Tibial nerve (tissue), 4 donors: ENCODE measurements at regions not wholly inside any gene's neighbourhood (a gene's known extent, or its start where the extent isn't known, plus 50 kb on each side); places are given as distances from the start of the nearest gene placed in this dataset.

Experiments
- DNase-seq, 2 donors: peaks; one replicate each; pipeline ENCODE4 v3.0.0-alpha.2; 2019; ENCODE audit warnings: low spot score in 2 of 2
- H3K27ac ChIP-seq, 4 donors: fragments of 200-600 bp; sonication (generic) in 3 of 4; one replicate each; pipeline ENCODE4 v1.5.1; 2017 to 2019; ENCODE audit warnings: mild to moderate bottlenecking in 1 of 4
- H3K27me3 ChIP-seq, 2 donors: fragments of 200-600 bp; sonication (generic) in 1 of 2; one replicate each; pipeline versions ENCODE4 v1.5.1 to v1.6.0; 2017 to 2019
- H3K36me3 ChIP-seq, 3 donors: fragments of 200-600 bp; sonication (generic); one replicate each; pipeline ENCODE4 v1.5.1; 2018 to 2019
- H3K4me1 ChIP-seq, 4 donors: fragments of 200-600 bp; sonication (generic) in 3 of 4; one replicate each; pipeline ENCODE4 v1.5.1; 2017 to 2019
- H3K4me3 ChIP-seq, 4 donors: fragments of 200-600 bp; sonication (generic) in 3 of 4; one replicate each; pipeline ENCODE4 v1.5.1; 2017 to 2019; ENCODE audit warnings: mild to moderate bottlenecking in 1 of 4, moderate library complexity in 1 of 4
- H3K9me3 ChIP-seq, 4 donors: fragments of 200-600 bp; sonication (generic) in 3 of 4; one replicate each; pipeline ENCODE4 v1.5.1; 2017 to 2019
- EP300 ChIP-seq, 2 donors: sonication (generic); formaldehyde crosslinking; IDR thresholded peaks; one replicate each; pipeline ENCODE4 v1.6.1; 2017; ENCODE audit warnings: antibody characterized with exemption in 2 of 2, mild to moderate bottlenecking in 1 of 2
- POLR2A ChIP-seq, 2 donors: fragments of 450-650 bp; IDR thresholded peaks; one replicate each; pipeline ENCODE4 v1.6.1; 2017; ENCODE audit warnings: antibody characterized with exemption in 2 of 2, mild to moderate bottlenecking in 2 of 2, moderate library complexity in 2 of 2
- WGBS, 2 donors: methylation state at CpG; one replicate each; pipeline ENCODE4 v1.1.5; 2018; 5-methylcytosine and 5-hydroxymethylcytosine counted together
- TF ChIP-seq, protein P1 (sequence below), 5 experiments: fragments of 200-600 bp in 3 of 5; fragments of 450-650 bp in 2 of 5; sonication (generic) in 3 of 5; IDR thresholded peaks; one replicate each; pipeline ENCODE4 v1.5.1; 2016 to 2019; ENCODE audit warnings: antibody characterized with exemption in 5 of 5, mild to moderate bottlenecking in 3 of 5, moderate library complexity in 2 of 5

DNA sequence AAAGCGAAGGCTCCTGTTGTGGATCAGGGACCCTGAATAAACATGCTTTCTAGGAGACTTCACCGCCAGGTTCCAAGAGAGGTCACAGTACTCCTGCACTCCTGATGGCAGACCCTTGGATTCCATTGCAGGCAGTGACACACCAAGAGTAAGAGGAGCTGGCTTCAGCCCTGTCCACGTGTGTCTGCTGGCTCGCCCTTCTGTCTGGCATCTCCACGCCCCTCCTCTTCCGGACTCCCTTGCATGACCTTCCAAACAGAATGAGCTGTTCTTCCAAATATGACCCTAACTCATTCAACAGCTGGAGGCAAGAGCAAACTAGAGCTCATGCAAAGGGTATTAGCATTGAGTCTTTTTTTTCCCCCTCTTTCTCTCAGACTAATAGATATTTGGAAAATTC is 233.0 kb upstream of the PLEKHG7 start:
- no peak overlapping the region for H3K4me3 ChIP-seq
- H3K27ac ChIP-seq = no peak overlapping the region
- no peaks in the 10 kb centered on the region for H3K27me3 ChIP-seq
- WGBS, 2 donors = 37% methylated on average over 6 of the region's 6 CpGs
- peaks cover 0 to 20% (median 0%) of the 10 kb centered on the region in 4 donors for H3K4me1 ChIP-seq
- no peaks in the 10 kb centered on the region for H3K9me3 ChIP-seq
- no peaks in the 10 kb centered on the region for H3K36me3 ChIP-seq
- DNase-seq = no peak
- TF ChIP-seq EP300 (IDR thresholded peaks at IDR 0.05) (no peak), POLR2A (IDR thresholded peaks at IDR 0.05) (no peak)
- TF ChIP-seq, protein P1, sequence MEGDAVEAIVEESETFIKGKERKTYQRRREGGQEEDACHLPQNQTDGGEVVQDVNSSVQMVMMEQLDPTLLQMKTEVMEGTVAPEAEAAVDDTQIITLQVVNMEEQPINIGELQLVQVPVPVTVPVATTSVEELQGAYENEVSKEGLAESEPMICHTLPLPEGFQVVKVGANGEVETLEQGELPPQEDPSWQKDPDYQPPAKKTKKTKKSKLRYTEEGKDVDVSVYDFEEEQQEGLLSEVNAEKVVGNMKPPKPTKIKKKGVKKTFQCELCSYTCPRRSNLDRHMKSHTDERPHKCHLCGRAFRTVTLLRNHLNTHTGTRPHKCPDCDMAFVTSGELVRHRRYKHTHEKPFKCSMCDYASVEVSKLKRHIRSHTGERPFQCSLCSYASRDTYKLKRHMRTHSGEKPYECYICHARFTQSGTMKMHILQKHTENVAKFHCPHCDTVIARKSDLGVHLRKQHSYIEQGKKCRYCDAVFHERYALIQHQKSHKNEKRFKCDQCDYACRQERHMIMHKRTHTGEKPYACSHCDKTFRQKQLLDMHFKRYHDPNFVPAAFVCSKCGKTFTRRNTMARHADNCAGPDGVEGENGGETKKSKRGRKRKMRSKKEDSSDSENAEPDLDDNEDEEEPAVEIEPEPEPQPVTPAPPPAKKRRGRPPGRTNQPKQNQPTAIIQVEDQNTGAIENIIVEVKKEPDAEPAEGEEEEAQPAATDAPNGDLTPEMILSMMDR (IDR thresholded peaks at IDR 0.05) = no peak

DNA sequence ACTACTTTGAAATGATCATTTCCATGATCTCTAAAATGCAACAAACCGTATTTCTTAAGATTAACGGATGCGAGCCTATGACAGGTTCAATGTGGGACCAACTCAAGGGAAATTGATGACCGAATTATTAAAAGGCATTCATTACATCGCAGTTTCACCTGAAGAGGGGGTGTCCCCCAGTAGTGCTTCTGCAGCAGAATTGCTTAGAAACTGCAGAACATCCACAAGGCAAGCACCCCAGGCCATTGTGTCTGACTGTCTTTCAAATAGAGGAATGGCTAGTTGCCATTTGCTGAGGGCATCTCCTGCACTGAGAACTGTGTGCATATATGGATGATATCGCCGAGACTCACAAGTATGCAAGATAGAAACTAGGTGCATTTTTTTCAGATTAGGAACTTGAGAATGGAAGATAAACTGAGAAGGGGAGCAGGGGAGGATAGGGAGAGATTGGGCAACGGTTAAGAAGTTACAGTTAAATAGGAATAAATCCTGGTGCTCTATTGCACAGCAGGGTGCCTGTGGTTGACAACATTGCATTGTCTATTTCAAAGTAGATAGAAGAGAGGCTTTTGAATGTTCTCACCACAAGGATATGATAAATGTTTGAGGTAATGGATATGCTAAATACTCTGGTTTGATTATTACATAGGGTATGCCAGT is 234.3 kb upstream of the PLEKHG7 start:
- 95% methylated on average over 8 of the region's 8 CpGs for WGBS, 2 donors
- peaks cover 0 to 19% (median 0%) of the 10 kb centered on the region in 4 donors for H3K4me1 ChIP-seq
- H3K27ac ChIP-seq = peak overlapping the region in 1 of 4 donors; percentile 58
- H3K9me3 ChIP-seq = no peaks in the 10 kb centered on the region
- H3K4me3 ChIP-seq = no peak overlapping the region
- H3K36me3 ChIP-seq = no peaks in the 10 kb centered on the region
- no peak for TF ChIP-seq EP300 (IDR thresholded peaks at IDR 0.05)
- TF ChIP-seq, protein P1 (IDR thresholded peaks at IDR 0.05) = no peak
- no peak for TF ChIP-seq POLR2A (IDR thresholded peaks at IDR 0.05)
- no peaks in the 10 kb centered on the region for H3K27me3 ChIP-seq
- no peak for DNase-seq

DNA sequence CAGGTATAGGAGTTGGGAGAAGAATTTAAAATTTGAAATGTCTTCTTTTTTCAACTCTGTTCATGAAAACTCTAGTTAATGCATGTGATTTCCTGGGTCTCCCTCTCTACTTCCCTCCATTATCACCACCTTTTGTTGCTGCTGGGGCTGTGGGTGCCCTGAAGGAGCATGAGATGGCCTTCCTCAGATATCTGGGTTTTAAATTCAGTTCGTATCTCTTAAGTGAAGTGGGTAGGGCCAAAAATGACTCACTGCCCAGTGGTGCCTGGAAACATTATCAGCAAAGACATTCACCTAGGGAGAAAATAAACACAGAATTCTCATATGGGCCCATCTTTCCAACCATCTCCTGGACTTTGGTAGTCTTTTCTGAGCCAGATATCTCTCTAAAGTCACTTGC is 234.9 kb upstream of the PLEKHG7 start:
- TF ChIP-seq EP300 (IDR thresholded peaks at IDR 0.05) (no peak), POLR2A (IDR thresholded peaks at IDR 0.05) (no peak)
- TF ChIP-seq, protein P1 (IDR thresholded peaks at IDR 0.05) = no peak
- Histone ChIP-seq H3K36me3 (no peaks in the 10 kb centered on the region), H3K27me3 (no peaks in the 10 kb centered on the region), H3K4me3 (peak overlapping the region in 1 of 4 donors; percentile 3), H3K4me1 (peaks cover 0 to 17% (median 0%) of the 10 kb centered on the region in 4 donors), H3K9me3 (no peaks in the 10 kb centered on the region), H3K27ac (peak overlapping the region in 1 of 4 donors; percentile 58)
- DNase-seq = no peak
- 52 to 67% methylated on average over 1 of the region's 1 CpG for WGBS, 2 donors

DNA sequence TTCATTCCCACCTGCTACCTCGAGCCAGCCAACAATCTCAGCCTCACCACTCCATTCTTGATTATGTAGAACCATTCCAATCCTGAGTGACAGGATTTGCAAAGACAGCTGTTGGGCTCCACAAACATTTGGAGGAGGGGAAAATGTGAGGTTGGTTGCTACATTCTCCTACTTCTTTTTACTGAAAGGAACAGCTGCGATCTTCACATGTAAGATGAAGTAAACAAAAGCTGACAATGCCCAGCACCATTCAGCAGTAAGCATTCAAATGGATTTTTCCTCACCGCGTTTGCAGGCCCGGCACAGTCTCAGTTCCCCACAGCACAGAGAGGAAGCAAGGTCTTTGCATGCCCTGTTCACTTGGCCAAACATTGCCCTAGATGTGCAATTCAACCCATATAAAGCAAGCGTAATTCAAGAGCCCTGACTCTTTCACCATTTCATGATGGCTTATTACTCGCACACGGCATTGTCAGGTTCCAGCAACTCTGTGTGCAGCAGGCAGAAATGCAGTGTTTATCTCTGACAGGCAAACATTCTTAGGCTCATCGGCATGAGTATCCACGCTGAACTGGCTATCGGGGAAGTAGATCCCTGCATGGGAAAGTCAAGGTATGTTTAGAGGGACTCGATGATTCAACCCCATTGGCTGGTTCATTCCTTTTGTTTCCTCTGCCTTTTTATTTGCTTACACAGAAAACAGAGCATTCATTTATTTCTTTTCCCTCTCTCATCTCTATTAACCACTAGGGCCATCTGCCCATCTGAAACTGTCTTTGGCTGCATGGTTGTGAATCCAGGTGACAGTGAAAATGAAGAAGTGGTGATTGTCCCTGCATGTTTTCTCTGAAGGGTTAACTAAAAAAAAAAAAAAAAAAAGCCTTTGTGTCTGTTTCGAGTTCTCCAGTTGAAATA is 236.1 kb upstream of the PLEKHG7 start:
- no peaks in the 10 kb centered on the region for H3K36me3 ChIP-seq
- WGBS, 2 donors = 56 to 62% methylated on average over 13 of the region's 13 CpGs
- H3K4me1 ChIP-seq = peaks cover 0 to 17% (median 0%) of the 10 kb centered on the region in 4 donors
- H3K4me3 ChIP-seq = peak overlapping the region in 2 of 4 donors; percentile 1 to 13
- no peaks in the 10 kb centered on the region for H3K9me3 ChIP-seq
- H3K27ac ChIP-seq = peak overlapping the region in 3 of 4 donors; percentile 48 to 67 (median 58)
- H3K27me3 ChIP-seq = no peaks in the 10 kb centered on the region
- TF ChIP-seq POLR2A (IDR thresholded peaks at IDR 0.05) (no peak), EP300 (IDR thresholded peaks at IDR 0.05) (peak in 1 of 2 donors; percentile 41)
- TF ChIP-seq, protein P1 (IDR thresholded peaks at IDR 0.05) = no peak
- DNase-seq = no peak
